ENCODE measurements at regions not wholly inside any gene's neighbourhood (a gene's known extent, or its start where the extent isn't known, plus 50 kb on each side); places are given as distances from the start of the nearest gene placed in this dataset.

DNA sequence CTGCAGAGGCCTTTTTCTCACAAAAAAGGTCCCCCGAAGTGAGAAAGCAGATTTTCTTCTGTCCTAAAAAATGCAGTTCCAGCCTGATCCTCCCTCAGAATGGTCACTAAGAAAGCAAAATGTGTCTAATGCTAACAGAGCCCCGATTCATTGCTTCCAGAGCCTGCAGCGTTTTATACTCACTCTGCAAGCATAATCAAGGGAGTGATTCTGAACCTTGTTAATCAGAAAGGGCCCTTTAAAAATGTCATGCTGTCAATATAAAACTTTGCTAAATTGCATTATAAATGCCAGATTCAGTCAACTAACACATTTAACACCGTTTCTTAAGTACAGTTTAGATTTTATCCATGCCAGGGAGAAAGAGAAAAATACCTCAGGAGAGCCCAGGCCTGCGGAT is 202.8 kb downstream of the CD83 start:
- DNase-seq = peak in 7 of 58 donors; percentile 1 to 45 (median 5)

DNA sequence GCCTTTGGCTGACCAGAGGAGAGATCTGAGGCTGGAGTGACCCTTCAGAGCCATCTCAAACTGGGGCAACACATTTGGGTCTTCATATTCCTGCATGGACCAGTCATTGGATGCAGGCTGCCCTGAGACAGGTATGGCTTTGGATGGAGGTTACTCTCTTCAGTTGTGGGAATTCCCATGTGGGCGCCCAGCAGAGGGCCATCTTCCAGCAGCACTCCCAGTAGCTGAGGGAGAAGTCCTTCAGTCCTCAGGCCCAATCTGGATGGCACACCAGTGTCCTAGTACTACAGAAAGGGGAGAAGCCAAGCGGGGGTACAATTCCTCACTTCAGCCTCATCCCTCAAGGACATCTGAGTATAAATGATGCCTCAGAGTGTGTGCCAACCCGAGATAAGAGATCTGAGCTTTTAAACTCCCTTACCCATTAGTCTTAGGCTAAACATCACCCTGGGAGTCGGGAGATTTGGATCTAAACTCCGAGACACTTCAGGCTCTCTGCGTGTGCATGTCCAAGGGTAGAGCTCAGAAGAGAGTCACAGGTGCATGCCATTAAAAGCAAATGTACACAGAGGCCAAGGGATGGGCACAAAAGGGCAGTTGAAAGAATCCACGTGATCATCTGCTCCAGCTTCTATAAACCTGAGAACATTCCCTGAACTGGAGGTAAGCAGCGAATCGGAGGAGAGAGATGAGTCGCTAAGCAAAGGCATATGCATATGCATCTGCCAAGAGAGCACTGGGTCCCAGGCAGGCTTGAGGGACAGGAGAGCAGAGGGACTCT is 204.6 kb downstream of the CD83 start:
- peak in 2 of 58 donors; percentile 2 to 4 for DNase-seq

DNA sequence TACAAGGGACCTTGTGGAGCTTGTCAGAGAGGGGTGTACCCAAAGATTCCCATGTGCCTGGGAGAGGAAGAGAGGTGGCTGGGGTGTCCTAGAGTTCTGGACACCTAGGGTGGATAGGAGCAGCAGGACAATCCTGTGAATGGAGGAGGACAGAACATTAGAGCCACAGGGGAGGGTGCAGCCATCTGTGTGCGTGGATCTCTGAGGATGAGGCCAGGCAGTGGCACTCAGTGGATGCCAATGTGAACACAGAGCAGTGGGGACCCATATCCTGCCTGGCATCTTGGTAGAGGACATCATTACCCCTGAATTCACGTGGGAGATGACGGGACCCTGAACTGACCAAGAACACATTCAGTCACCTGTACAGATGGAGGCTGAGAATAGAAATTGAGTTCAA is 205.3 kb downstream of the CD83 start:
- DNase-seq = no peak

DNA sequence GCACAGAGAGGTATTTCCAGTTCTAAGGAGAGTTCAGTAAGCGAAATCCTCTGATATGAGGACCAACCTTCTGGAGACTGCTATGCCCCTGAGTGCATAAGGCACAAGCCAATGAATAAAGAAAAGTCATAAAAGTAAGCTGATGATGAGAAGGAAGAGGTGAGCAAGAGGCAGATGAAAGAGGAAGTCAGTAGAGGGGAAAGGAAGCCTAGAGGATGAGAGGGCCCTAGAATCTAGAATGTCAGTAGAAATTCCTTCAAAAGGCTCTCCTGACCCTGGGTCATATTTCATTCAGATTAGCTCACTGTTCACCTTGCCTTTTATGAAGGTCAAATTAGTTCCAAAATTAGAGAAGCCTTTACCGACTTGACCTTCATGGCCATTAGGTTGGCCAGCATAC is 209.2 kb downstream of the CD83 start:
- DNase-seq = no peak

DNA sequence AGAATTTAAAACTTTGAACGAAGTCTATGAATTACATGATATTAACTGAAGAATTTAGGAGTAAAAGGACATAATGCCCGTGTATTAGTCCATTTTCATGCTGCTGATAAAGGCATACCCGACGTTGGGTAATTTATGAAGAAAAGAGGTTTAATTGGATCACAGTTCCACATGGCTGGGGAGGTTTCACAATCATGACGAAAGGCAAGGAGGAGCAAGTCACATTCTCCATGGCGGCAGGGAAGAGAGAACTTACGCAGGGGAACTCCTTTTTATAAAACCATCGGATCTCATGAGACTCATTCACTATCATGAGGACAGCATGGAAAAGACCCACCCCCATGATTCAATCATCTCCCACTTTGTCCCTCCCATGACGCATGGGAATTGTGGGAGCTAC is 210.6 kb downstream of the CD83 start:
- no peak for DNase-seq

DNA sequence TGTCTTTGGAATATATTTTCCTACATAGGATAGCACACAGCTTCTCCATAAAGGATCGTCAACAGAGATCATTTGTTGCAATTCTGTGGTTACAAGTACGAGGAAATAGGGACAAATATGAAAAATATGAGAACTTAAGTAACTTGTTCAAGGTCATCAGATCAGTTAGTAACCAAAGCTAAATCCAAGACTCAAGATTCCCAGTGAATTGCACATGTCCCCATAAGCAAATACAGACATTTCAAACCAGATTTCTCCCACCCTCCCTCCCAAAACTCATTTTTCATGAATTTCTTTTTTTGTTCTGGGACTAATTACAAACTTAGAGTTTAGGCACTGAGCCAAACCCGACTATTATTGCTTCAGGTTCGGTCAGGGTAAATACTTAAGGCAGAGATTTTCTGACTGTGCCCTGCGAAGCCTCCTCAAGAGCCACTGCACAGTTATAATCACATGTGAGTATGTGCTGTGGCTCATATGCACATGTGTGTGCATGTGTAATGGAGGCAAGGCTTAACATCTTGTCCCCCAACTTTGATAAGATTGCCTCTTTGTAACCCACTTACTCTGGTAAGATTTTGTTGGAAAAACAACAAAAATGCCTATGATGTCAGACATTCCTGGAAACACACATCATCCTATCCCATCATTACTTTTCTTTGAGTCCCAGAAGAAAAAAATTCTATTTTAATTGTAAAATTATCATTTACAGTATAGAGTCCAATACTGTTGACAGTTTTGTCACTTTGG is 216.2 kb downstream of the CD83 start:
- no peak for DNase-seq

DNA sequence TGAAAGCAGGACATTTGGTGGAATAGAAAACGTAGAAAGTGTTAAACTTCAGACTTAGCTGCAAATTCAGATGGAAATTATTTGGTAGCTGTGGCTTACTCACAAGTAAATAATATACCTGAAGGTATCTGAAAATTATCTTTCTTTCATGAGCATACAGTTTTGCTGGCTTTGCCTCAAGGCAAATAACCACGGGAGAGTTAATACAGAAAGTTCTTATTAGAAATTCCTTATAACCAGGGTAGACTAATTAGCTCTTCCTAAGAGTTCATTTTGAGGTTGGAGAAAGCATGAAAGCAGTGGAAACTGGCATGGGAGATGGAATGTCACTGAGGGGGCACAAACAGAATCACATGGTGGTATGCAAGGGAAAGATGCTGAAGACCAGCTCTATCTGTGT is 217.5 kb downstream of the CD83 start:
- no peak for DNase-seq

DNA sequence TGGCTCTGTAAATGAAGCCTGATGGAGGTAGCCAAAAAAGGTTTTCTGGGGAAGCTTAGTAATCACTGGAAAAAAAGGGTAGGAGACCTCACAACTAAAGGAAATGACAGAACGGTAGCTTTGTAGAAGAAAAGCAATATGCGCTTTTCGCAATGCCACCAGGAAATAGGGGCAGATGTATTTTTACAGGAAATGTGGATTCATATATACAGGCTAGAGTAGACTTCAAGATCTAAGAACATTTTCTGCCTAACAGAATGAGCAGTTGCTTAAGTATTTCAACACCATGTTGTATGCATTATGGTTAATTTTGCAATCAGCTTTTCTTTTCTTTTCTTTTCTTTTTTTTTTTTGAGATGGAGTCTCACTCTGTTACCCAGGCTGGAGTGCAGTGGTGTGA is 219.6 kb downstream of the CD83 start:
- DNase-seq = no peak

DNA sequence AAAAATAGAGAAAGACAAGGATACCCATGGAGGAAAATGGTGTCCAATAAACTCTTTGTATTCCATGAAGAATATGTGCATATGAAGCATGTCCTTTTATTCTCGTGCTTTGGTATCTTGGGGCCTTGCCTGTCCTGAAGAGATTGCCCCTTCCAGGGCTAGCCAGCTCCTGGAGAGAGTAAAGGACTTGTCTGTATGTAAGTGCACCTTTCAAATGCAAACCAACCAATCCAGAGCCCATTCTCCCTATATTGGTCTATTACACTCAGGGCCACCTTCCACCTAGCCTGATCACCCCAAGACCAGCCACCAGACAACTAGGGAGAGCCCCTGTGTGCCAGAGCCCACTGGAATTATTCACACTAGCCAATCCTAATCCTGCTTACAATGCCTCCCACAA is 221.6 kb downstream of the CD83 start:
- no peak for DNase-seq

DNA sequence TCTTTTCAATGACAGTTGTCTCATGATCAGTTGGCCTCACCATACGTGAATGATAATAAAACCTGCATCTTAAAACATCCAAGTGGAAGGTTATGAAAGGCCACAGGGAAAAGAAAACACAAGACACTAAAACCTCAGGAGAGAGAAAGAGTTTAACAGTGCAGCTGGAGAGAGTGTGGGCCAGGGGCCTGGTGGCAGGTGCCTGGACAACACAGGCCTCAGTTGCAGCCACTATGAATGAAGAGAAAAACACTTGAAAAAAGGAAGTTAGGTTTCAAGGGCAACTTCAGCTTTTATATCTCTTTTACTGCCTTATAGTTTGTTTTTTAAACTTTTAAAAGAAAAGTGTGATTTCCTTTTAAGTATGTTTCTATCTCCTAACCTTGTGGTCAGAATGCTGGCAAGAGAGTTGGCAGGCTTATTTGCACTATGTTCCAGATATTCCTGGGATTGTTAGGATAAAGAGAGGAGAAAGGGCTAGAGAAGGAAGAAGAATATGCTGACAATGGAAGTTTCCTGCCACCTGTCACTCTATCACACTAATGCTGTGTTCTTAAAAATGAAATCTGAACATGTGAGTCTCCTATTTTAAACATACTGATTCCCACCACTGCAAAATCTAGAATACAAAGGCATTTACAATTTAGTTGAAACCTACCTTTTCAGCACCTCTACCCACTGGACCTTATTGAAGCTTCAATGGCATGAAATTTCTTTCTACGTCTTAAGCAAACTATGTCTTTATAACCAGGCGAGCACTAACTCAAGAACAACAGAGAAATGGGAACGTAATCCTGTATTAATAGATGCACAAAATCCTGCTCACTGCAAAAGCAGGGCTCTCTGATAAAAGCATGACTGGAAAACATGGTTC is 222.4 kb downstream of the CD83 start:
- no peak for DNase-seq

DNA sequence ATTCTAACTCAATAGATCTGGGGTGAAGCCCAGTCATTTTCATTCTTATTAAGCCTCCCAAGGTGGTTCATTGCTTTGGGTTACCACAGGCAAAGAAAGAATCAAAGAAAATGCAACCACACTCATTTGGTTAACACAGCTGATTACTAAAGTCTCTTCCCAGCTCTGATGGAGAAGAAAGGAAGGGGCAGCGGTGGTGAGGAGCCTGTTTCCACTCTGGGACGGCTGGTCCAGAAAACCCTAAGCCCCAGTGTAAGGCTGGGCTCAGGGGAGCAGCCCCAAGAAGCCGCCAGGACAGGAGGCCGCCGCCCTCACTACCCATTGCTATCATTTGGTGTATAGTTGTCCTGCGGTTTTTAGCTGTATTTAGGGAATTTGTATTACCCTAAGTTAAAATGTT is 226.9 kb downstream of the CD83 start:
- no peak for DNase-seq

DNA sequence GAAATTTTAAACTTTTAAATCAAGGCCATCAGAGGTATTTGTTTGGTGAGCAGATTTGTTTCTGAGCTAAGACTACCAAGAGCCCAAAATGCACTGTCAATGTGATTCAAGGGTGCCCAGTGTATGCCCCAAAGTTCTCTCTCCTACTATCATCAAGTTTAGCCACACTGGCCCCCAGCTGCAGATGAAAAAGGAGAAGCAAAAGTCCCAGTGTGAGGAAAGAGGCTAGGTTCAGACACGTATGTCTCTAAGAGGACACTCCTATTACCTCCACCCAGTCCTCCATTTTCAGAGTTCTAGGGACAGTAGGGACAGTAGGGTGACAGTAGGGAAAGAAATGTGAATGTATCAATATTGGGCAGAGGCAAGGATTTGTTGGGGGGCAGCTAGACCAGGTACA is 230.8 kb downstream of the CD83 start:
- no peak for DNase-seq

DNA sequence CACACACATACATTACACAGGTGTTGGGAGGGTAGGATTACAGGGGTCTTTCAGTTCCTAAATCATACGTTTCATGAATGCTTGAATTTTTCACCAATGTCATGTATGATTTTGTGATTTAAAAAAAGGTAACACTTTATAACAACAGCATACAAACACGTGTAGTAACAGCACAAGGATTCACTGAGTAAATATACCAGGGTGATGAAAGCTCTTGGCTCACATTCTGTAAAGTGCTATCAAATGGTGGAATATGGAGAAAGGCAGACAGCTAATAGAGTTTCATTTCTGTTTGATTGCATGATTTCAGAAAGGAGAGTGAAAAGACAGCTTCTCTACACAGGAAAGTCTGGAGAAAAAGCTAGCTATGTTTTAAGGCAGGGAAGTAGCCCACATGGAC is 231.9 kb downstream of the CD83 start:
- no peak for DNase-seq

DNA sequence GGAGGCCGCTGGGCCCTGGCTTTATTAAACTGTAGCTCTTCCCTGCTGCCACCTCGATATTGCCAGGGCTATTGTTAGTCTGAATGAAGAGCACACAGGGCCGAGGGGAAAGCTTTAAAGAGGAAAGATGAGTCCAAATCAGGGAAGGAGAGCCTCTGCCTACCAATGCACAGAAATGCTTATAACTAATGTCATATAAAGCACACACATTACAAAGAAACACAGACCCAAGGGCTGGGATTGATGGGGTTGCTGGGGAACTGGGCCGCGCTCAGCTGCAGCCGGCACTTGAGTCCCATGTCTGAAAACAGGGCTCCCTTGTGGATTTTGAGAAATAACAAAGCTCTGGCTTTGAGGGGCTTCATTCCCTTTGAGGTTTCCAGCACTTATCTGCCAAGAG is 232.6 kb downstream of the CD83 start:
- peak in 2 of 58 donors; percentile 2 for DNase-seq

DNA sequence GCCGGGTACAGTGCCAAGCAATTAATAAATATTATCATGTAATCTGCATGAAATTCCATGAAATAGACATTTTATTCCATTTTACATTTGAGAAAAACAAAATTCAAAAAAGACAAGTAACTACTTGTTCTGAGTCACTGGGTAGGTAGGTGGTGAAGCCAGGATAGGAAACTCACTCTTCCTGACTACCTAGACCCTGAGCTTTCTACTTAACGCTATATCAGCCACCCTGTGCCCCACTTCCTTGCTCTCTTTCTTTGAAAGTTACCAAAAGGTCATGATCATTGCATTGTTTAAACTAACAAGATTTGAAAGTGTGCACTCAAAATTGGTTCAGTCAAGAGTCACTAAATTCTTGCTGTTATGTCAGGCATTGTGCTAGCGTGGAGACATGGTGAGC is 235.7 kb downstream of the CD83 start:
- no peak for DNase-seq

DNA sequence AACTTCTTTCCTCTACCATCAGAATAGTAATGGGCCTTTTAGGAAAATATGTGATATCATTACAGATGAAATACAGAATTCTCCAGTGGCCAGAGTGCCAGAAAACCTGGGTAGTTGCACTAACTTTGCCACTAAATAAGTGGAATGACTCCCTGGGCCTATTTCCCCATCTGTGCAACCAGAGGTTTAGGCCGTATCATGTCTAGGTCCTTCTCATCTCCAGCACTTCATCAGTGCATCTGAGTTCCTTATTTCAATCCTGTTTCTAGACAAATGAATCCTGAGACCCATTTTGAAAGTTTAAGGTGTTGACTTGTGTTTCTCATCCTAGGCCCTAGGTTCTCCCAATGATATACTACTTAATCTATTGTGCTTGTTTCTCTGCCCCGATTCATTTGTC is 236.2 kb downstream of the CD83 start:
- DNase-seq = no peak

DNA sequence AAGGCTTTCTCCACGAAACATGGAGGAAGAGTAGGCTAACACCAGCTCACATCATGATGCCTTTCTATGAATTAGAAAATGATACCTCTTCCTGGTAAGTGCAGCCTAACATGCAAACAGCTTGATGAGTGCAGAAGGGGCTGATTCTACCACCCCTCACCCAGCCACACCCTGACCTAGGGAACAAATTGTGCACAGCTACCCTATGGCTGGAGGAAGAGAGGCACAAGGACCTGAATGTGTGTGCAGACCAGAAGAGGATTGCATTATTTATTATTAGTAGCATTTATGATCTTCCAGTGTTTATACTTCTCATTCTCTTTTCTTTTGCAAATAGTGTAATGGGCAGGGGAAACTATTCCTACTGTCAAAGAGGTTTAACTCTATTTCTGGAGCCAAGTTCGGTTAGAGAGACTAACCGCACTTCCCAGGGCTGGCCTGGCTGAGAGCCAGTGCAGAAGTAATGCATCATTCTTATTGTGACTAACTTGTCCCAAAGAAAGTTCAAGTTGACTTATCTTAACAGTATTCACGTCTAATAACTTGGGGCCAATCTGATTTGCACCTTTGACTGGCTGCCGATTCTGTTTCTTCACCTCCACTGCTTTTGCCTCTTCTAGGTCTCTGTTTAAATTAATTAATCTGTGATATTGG is 237.5 kb downstream of the CD83 start:
- DNase-seq = peak in 5 of 58 donors; percentile 0 to 4 (median 2)

DNA sequence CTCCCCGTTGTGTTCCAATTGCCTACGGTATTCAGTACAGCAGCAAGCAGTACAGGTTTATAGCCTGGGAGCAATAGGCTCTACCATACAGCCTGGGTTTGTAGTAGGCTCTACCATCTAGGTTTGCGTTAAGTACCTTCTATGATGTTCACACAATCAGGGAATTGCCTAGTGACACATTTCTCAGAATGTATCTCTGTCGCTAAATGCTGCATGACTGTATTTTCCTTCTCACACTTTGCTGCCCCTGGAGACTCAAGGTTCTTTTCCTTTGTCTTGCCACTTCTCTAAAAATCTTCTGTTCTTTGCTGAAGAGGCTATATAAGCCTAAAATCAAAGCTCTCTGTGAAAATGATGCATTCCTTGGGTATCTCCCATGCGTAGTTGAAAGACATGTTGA is 241.9 kb downstream of the CD83 start:
- DNase-seq = no peak

DNA sequence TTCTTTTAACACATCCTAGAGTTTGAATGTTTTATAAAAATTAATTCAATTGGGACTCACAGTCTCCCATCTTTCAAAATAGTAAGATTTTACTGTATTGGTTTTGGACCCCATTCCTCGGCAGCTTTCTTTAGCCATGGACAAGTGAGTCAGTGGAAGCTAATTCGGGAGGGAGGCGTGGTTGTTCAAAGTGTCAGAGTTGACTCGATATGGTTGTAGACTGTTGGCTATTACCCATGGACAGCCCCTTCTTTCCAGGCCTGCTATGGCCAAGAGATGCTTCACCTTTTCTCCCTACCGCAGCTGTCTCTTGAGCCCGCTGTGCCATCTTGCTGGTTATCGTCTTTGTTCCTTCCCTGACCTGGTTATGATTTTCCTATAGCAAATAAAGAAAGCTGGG is 243.0 kb downstream of the CD83 start:
- no peak for DNase-seq

DNA sequence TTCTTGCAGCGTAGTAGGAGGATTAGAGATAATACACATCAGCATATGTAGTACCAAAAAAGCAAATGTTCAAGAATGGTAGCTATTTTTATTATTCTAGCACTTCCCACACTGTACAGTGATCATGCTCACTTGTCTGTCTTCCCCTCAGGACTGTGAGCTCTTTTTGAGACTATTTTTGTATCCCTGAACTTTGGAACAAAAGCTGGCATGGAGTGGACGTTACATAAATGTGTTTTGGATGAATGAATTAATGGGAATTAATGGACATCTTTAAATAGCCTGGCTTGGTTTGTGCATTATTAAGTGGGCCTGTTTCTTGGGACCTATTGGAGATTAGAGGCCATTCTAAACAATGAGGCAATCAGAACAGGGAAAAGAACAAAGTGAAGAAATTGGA is 243.7 kb downstream of the CD83 start:
- DNase-seq = no peak

DNA sequence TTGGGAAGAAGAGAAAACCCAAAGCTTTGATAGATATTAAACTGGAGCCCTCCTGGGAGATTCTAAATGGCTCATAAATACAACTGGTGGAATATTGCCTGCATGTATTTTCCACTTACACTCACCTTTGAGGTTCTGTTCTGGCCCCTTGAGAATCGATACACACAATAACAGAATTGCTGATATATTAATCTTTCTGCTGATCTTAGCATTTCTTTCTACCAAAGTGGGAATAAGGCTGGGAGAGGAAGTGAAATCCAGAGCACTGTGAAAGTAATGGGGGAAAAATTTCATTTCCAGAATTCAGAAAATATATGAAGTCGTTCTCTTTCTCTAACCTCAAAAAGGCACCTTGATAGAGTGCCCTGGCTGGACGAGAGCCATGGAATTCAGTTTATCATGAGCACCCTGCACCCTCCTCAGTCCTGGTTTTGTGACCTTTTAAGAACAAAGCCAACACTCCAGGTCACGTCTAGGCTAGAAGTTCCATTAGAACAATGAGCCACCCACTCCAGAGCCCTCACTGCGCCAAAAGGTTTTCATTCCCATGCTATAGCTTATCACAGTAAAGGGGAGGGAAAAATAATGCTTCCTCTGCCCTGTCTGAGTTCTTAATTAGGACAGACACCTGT is 244.5 kb downstream of the CD83 start:
- DNase-seq = no peak
